GM12878 (cell line): ENCODE measurements at regions not wholly inside any gene's neighbourhood (a gene's known extent, or its start where the extent isn't known, plus 50 kb on each side); places are given as distances from the start of the nearest gene placed in this dataset.

Experiments used
- ATAC-seq: fragments of 200-7000 bp; cut with Tn5 transposase; 3 replicates; pipeline ENCODE4 v1.9.1; 2020; ENCODE audit warnings: mild to moderate bottlenecking, moderate library complexity
- BruUV-seq: library from RNA; stranded (reverse); fragments of 400-500 nt; replicated peaks from 2 replicates; lab custom pipeline; 2021; lab: Mats Ljungman, UMichigan
- CTCF ChIA-PET: fragments of 300-600 bp; sonication (Branson Sonifier 250); formaldehyde crosslinking; extraction: SDS; loops from one replicate; lab custom pipeline; 2021; ENCODE audit warnings: inconsistent platforms; lab: Yijun Ruan, JAX
- POLR2A ChIA-PET: fragments of 350-600 bp; formaldehyde crosslinking; extraction: SDS; loops from one replicate; lab custom pipeline; 2021; ENCODE audit warnings: inconsistent platforms; lab: Charles Lee
- RAD21 ChIA-PET: fragments of 300-600 bp; sonication (Branson Sonifier 250); formaldehyde crosslinking; loops from one replicate; lab custom pipeline; 2023; ENCODE audit warnings: antibody characterized with exemption; ENCODE audit not compliant: unreplicated experiment; lab: Charles Lee
- SMC1A ChIA-PET: fragments of 300-600 bp; sonication (Branson Sonifier 250); formaldehyde crosslinking; loops from one replicate; lab custom pipeline; 2023; ENCODE audit not compliant: unreplicated experiment, uncharacterized antibody; lab: Charles Lee
- DNase-seq: peaks from one replicate; pipeline ENCODE4 v3.0.0-alpha.2; 2011; ENCODE audit warnings: low read depth, low spot score
- FAIRE-seq: peaks from 3 replicates; lab custom pipeline; 2011; peaks lifted over from hg19 to GRCh38; lab: Jason Lieb, UNC
- H2AFZ ChIP-seq: 2 replicates; pipeline ENCODE4 v1.6.0; 2011; ENCODE audit warnings: low read depth, low read length, control low read depth; ENCODE audit not compliant: control insufficient read depth
- H3K27ac ChIP-seq: 2 replicates; pipeline ENCODE4 v1.5.1; 2011; ENCODE audit warnings: control low read depth; ENCODE audit not compliant: control insufficient read depth, insufficient read depth
- H3K27me3 ChIP-seq, 2 experiments: replicated peaks in 1 of 2; 2 replicates each; pipeline versions ENCODE4 v1.6.0 to v1.6.1; 2011; ENCODE audit warnings: low read length in 1 of 2; ENCODE audit not compliant: control insufficient read depth in 2 of 2, insufficient read depth in 2 of 2
- H3K36me3 ChIP-seq, 2 experiments: 2 replicates each; pipeline ENCODE4 v1.5.1; 2011; ENCODE audit warnings: low read length in 1 of 2; ENCODE audit not compliant: control insufficient read depth in 2 of 2, insufficient read depth in 2 of 2
- H3K4me1 ChIP-seq: 2 replicates; pipeline ENCODE4 v1.6.1; 2011; ENCODE audit warnings: mild to moderate bottlenecking, low read length, moderate library complexity, mixed read lengths; ENCODE audit not compliant: control insufficient read depth, insufficient read depth
- H3K4me2 ChIP-seq: 2 replicates; pipeline ENCODE4 v1.6.0; 2011; ENCODE audit warnings: control low read depth; ENCODE audit not compliant: control insufficient read depth, insufficient read depth
- H3K4me3 ChIP-seq: fragments of 200-600 bp; sonication (generic); 2 replicates; pipeline ENCODE4 v1.5.1; 2016
- H3K79me2 ChIP-seq: 2 replicates; pipeline ENCODE4 v1.6.0; 2011; ENCODE audit warnings: low read length; ENCODE audit not compliant: control insufficient read depth, insufficient read depth
- H3K9ac ChIP-seq: 2 replicates; pipeline ENCODE4 v1.8.0; 2011; ENCODE audit warnings: low read length, control low read depth, mixed read lengths; ENCODE audit not compliant: control insufficient read depth, insufficient read depth
- H3K9me3 ChIP-seq: replicated peaks from 3 replicates; pipeline ENCODE4 v1.5.1; 2011; ENCODE audit warnings: mild to moderate bottlenecking, low read length; ENCODE audit not compliant: control insufficient read depth, insufficient read depth
- H4K20me1 ChIP-seq: 2 replicates; pipeline ENCODE4 v1.6.0; 2011; ENCODE audit not compliant: control insufficient read depth, insufficient read depth
- BRCA1 ChIP-seq: IDR thresholded peaks from 2 replicates; pipeline ENCODE4 v1.6.1; 2011; ENCODE audit warnings: low read depth, low read length, improper control_type of control experiment
- NKRF ChIP-seq: fragments of 450-650 bp; conservative IDR thresholded peaks from 2 replicates; pipeline ENCODE4 v1.6.1; 2017; ENCODE audit warnings: mild to moderate bottlenecking, moderate library complexity
- SMAD5 ChIP-seq: IDR thresholded peaks from 2 replicates; pipeline ENCODE4 v1.6.1; 2016; ENCODE audit warnings: antibody characterized with exemption, low read depth
- ZSCAN29 ChIP-seq: fragments of 450-650 bp; IDR thresholded peaks from 2 replicates; pipeline ENCODE4 v1.6.1; 2017; ENCODE audit warnings: mild to moderate bottlenecking, moderate library complexity
- WGBS: methylation state at CpG from one replicate; pipeline ENCODE4 v1.1.6; 2016; ENCODE audit warnings: low lambda C conversion rate; ENCODE audit not compliant: insufficient replicate concordance, insufficient coverage; ENCODE audit errors: missing lambda C conversion rate; 5-methylcytosine and 5-hydroxymethylcytosine counted together
- in situ Hi-C: fragments of 300-500 bp; cut with MboI; formaldehyde crosslinking; loops from 9 replicates; pipeline ENCODE4 v1.14.3; 2018; ENCODE audit warnings: mixed read lengths
- intact Hi-C: fragments of 100-400 bp; cut with micrococcal nuclease; formaldehyde crosslinking; loops from one replicate; pipeline ENCODE4 v1.14.2; 2022; ENCODE audit not compliant: unreplicated experiment

- WGBS = 61% methylated on average over 3 of the region's 3 CpGs
- no peak overlapping the region for H3K9ac ChIP-seq
- ChIA-PET CTCF (no interaction called here), SMC1A (no interaction called here), POLR2A (no interaction called here), RAD21 (no interaction called here)
- no peak for TF ChIP-seq BRCA1
- TF ChIP-seq SMAD5 = no peak
- no peak for TF ChIP-seq NKRF
- no peak for TF ChIP-seq ZSCAN29
- ATAC-seq (no peak), DNase-seq (no peak), FAIRE-seq (no peak)
- intact Hi-C loops (no loop called here), in situ Hi-C loops (no loop called here)
- no peaks in the 10 kb centered on the region for H3K9me3 ChIP-seq
- H4K20me1 ChIP-seq = no peaks in the 10 kb centered on the region
- no peak overlapping the region for H2AFZ ChIP-seq
- no peaks in the 10 kb centered on the region for H3K79me2 ChIP-seq
- H3K4me2 ChIP-seq = no peak overlapping the region
- H3K4me1 ChIP-seq = no peaks in the 10 kb centered on the region
- BruUV-seq = no TSS peak
- H3K27me3 ChIP-seq = no peaks in the 10 kb centered on the region
- H3K36me3 ChIP-seq = no peaks in the 10 kb centered on the region
- H3K4me3 ChIP-seq = no peak overlapping the region
- H3K27ac ChIP-seq = no peak overlapping the region
Observed at GRCh38 chr15:95171564-95171963, 940.2 kb downstream of the MCTP2 start.
